ENCODE measurements at regions not wholly inside any gene's neighbourhood (a gene's known extent, or its start where the extent isn't known, plus 50 kb on each side); places are given as distances from the start of the nearest gene placed in this dataset.

DNA sequence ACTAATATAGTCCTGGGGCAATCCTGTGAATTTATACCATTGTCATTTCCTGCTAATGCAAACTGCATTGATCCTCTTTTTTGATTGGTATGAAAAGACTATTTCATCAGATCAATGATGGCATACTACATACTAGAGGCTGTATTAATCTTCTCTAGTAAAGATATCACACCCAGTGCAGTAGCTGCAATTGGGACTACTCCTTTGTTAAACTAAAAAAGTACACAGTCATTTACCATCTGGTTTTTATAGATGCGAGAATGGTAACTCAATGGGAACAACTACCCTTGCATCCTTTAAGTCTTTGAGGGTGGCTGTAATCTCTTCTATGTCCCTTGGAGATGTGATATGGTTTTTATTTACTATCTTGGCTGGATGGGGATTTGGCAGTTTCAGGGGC lies 80.2 kb upstream of the STK38L start:
- TF ChIP-seq, protein P1, sequence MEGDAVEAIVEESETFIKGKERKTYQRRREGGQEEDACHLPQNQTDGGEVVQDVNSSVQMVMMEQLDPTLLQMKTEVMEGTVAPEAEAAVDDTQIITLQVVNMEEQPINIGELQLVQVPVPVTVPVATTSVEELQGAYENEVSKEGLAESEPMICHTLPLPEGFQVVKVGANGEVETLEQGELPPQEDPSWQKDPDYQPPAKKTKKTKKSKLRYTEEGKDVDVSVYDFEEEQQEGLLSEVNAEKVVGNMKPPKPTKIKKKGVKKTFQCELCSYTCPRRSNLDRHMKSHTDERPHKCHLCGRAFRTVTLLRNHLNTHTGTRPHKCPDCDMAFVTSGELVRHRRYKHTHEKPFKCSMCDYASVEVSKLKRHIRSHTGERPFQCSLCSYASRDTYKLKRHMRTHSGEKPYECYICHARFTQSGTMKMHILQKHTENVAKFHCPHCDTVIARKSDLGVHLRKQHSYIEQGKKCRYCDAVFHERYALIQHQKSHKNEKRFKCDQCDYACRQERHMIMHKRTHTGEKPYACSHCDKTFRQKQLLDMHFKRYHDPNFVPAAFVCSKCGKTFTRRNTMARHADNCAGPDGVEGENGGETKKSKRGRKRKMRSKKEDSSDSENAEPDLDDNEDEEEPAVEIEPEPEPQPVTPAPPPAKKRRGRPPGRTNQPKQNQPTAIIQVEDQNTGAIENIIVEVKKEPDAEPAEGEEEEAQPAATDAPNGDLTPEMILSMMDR (IDR thresholded peaks at IDR 0.05): no peak
- TF ChIP-seq POLR2A (IDR thresholded peaks at IDR 0.05): no peak

Data from lower leg skin (tissue), 3 donors.